ENCODE measurements at regions not wholly inside any gene's neighbourhood (a gene's known extent, or its start where the extent isn't known, plus 50 kb on each side); places are given as distances from the start of the nearest gene placed in this dataset.
A peak's percentile ranks its signal among the peaks of the same experiment; 100 is the strongest.
"Not testable (repeated sequence)": the region's sequence is repeated elsewhere in the genome, so short reads cannot be mapped to it uniquely, and the experiment has no call there.

DNA sequence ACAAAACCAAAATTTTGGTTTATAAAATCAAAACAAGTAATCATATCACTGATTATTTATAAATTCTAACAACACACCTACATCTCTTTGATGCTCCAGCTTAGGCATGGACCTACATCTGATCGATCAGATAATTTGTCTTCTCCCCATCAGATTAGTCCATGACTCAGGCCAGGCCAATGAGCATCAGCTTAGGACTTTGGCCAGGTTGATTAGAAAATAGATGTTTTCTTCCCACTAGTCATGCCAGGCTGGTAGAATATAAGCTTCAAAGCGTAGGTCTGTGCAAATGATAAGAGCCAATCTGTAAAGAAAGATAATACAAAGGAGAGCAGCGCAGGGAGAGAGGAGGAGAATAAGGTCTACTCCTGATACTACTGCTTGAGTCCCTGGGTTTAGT, 1487.9 kb downstream of the FAM181B start:
- Histone ChIP-seq H3K9me3 (ENCODE audit: low read depth) (no peaks in the 10 kb centered on the region), H3K27ac (no peak overlapping the region), H3K4me1 (ENCODE audit: low read depth) (no peaks in the 10 kb centered on the region), H3K36me3 (no peaks in the 10 kb centered on the region), H3K4me3 (no peak overlapping the region), H3K27me3 (no peaks in the 10 kb centered on the region)
- TF ChIP-seq, protein P1, sequence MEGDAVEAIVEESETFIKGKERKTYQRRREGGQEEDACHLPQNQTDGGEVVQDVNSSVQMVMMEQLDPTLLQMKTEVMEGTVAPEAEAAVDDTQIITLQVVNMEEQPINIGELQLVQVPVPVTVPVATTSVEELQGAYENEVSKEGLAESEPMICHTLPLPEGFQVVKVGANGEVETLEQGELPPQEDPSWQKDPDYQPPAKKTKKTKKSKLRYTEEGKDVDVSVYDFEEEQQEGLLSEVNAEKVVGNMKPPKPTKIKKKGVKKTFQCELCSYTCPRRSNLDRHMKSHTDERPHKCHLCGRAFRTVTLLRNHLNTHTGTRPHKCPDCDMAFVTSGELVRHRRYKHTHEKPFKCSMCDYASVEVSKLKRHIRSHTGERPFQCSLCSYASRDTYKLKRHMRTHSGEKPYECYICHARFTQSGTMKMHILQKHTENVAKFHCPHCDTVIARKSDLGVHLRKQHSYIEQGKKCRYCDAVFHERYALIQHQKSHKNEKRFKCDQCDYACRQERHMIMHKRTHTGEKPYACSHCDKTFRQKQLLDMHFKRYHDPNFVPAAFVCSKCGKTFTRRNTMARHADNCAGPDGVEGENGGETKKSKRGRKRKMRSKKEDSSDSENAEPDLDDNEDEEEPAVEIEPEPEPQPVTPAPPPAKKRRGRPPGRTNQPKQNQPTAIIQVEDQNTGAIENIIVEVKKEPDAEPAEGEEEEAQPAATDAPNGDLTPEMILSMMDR (IDR thresholded peaks at IDR 0.05; ENCODE audit: low read depth, low read length): no peak
- DNase-seq (ENCODE audit: low read depth in 1 of 2, low spot score in 1 of 2): no peak

DNA sequence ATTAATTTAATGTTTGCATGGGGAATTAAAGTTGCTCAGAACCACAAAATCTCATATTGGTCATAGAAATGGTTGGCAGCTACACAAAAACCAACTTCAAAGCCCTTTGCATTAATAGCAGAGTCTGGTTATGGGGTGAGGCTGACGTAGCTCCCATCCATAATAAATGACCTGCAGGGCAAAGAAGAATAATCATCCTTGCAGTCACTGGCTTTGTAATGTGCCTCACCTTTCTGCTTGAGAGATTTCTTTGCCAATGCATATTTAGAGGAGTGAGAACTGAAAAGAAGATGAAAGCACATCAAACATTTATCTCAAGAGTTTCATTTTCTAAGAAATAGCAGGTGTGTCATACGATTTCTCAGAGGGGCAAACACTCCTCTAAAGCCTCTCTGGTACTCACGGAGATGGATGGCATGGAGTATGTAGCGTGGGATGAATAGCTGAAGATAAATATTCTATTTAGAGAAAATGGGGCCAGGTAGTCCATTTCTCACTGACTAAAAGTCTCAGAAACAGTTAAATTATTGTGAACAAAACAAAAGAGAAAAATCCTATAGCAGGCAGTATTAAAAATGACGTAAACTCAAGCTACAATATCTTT, 1491.9 kb downstream of the FAM181B start:
- H3K4me1 ChIP-seq (ENCODE audit: low read depth): no peaks in the 10 kb centered on the region
- no peak overlapping the region for H3K4me3 ChIP-seq
- no peaks in the 10 kb centered on the region for H3K27me3 ChIP-seq
- H3K9me3 ChIP-seq (ENCODE audit: low read depth): no peaks in the 10 kb centered on the region
- H3K27ac ChIP-seq: no peak overlapping the region
- TF ChIP-seq, protein P1 (IDR thresholded peaks at IDR 0.05; ENCODE audit: low read depth, low read length): no peak
- DNase-seq (ENCODE audit: low read depth in 1 of 2, low spot score in 1 of 2): no peak
- H3K36me3 ChIP-seq: no peaks in the 10 kb centered on the region

DNA sequence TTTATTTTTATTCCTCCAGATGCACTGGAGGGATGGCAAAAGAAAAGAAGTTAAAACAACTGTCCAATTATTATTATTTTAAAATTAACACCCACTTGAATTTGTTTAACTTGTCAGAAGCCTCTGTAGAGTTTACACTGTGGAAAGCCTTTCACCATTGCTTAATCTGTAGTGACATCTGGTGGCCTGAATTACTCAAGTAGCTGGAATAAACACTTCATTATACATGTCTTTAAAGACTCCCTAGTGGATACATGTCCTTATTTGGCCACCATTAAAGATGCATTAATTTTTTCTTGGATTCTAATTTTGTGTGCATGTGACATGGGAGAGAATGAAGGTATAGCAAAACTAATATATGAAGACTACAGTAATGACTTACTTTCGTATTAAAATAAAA, 1496.5 kb downstream of the FAM181B start:
- H3K36me3 ChIP-seq: no peaks in the 10 kb centered on the region
- TF ChIP-seq, protein P1 (IDR thresholded peaks at IDR 0.05; ENCODE audit: low read depth, low read length): no peak
- H3K9me3 ChIP-seq (ENCODE audit: low read depth): no peaks in the 10 kb centered on the region
- H3K4me3 ChIP-seq: no peak overlapping the region
- H3K27me3 ChIP-seq: no peaks in the 10 kb centered on the region
- no peak overlapping the region for H3K27ac ChIP-seq
- no peaks in the 10 kb centered on the region for H3K4me1 ChIP-seq (ENCODE audit: low read depth)
- peak; percentile 33 to 68 for DNase-seq (ENCODE audit: low read depth in 1 of 2, low spot score in 1 of 2)

DNA sequence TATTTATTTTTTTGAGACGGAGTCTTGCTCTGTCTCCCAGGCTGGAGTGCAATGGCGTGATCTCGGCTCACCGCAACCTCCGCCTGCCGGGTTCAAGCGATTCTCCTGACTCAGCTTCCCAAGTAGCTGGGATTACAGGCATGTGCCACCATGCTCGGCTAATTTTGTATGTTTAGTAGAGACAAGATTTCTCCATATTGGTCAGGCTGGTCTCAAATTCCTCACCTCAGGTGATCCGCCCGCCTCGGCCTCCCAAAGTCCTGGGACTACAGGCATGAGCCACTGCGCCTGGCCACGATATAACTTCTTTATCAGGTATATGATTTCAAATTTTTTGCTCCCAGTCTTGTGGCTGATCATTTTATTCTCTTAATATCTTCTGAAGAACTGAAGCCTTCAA, 1506.3 kb downstream of the FAM181B start:
- H3K27ac ChIP-seq; H3K36me3 ChIP-seq; DNase-seq (ENCODE audit: low read depth in 1 of 2, low spot score in 1 of 2): not testable (repeated sequence)

DNA sequence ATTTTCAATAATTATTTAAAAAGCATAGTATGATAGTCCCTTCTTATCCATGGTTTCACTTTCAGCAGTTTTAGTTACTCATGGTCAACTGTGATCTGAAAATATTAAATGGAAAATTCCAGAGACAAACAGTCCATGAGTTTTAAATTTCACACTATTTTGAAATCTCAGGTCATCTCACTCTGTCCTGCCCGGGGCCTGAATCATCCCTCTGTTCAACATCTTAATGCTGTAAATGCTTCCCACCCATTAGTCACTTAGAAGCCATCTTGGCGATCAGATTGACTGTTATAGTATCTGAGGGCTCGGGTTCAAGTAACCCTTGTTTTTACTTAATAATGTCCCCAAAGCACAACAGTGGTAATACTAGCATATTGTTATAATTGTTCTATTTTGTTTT, 1509.3 kb downstream of the FAM181B start:
- Histone ChIP-seq H3K27ac (no peak overlapping the region), H3K4me1 (ENCODE audit: low read depth) (no peaks in the 10 kb centered on the region), H3K27me3 (no peaks in the 10 kb centered on the region), H3K9me3 (ENCODE audit: low read depth) (no peaks in the 10 kb centered on the region), H3K36me3 (no peaks in the 10 kb centered on the region), H3K4me3 (no peak overlapping the region)
- no peak for DNase-seq (ENCODE audit: low read depth in 1 of 2, low spot score in 1 of 2)
- TF ChIP-seq, protein P1 (IDR thresholded peaks at IDR 0.05; ENCODE audit: low read depth, low read length): no peak

More for the DNA sequence above, 1506.3 kb downstream of the FAM181B start:
- H3K27me3 ChIP-seq; H3K4me1 ChIP-seq (ENCODE audit: low read depth); H3K4me3 ChIP-seq; H3K9me3 ChIP-seq (ENCODE audit: low read depth): not testable (repeated sequence)

DNA sequence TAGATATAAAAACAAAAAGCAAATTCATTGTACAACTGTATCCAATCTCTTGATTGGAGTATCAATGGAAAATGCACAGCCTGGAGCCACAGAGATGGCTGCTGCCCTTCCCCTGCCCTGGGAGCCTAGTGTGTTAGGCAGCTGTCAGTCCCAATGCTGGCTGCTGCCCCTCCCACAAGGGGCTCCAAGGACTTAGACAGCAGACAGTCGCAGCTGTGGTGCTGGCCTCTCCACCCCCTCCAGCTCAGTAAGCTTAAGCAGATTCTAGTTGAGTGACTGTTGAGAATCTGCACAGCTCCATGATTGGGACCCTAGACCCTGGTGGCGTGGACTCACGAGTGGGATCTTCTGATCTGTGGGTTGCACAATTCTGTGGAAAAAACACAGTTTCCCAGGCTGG, 1511.2 kb downstream of the FAM181B start:
- DNase-seq (ENCODE audit: low read depth in 1 of 2, low spot score in 1 of 2): no peak
- no peaks in the 10 kb centered on the region for H3K27me3 ChIP-seq
- TF ChIP-seq, protein P1 (IDR thresholded peaks at IDR 0.05; ENCODE audit: low read depth, low read length): no peak

More for the DNA sequence above, 1511.2 kb downstream of the FAM181B start:
- no peak overlapping the region for H3K27ac ChIP-seq
- H3K4me3 ChIP-seq: no peak overlapping the region
- H3K36me3 ChIP-seq: no peaks in the 10 kb centered on the region
- H3K9me3 ChIP-seq (ENCODE audit: low read depth): no peaks in the 10 kb centered on the region
- no peaks in the 10 kb centered on the region for H3K4me1 ChIP-seq (ENCODE audit: low read depth)
